ENCODE measurements at regions not wholly inside any gene's neighbourhood (a gene's known extent, or its start where the extent isn't known, plus 50 kb on each side); places are given as distances from the start of the nearest gene placed in this dataset.

- DNase-seq: no peak
- in situ Hi-C loops (cut with HindIII; ENCODE audit: low pct_ligation_motif_present, low pct_unique_long_range_greater_than_20kb, low sequenced_read_pairs): no loop called here
These were observed 392.1 kb downstream of the TDRD15 start for GRCh38 chr2:21515903-21516302.

- no peak for DNase-seq
- in situ Hi-C loops (cut with HindIII; ENCODE audit: low pct_ligation_motif_present, low pct_unique_long_range_greater_than_20kb, low sequenced_read_pairs): no loop called here
These were observed 395.6 kb downstream of the TDRD15 start for GRCh38 chr2:21519412-21519811.

- DNase-seq: no peak
- in situ Hi-C loops (cut with HindIII; ENCODE audit: low pct_ligation_motif_present, low pct_unique_long_range_greater_than_20kb, low sequenced_read_pairs): no loop called here
These were observed 396.1 kb downstream of the TDRD15 start for GRCh38 chr2:21519821-21520220.

- in situ Hi-C loops (cut with HindIII; ENCODE audit: low pct_ligation_motif_present, low pct_unique_long_range_greater_than_20kb, low sequenced_read_pairs): no loop called here
- no peak for DNase-seq
These were observed 412.1 kb downstream of the TDRD15 start for GRCh38 chr2:21535826-21536225.

- DNase-seq: no peak
- in situ Hi-C loops (cut with HindIII; ENCODE audit: low pct_ligation_motif_present, low pct_unique_long_range_greater_than_20kb, low sequenced_read_pairs): no loop called here
These were observed 415.9 kb downstream of the TDRD15 start for GRCh38 chr2:21539685-21540084.

- in situ Hi-C loops (cut with HindIII; ENCODE audit: low pct_ligation_motif_present, low pct_unique_long_range_greater_than_20kb, low sequenced_read_pairs): no loop called here
- DNase-seq: no peak
These were observed 419.9 kb downstream of the TDRD15 start for GRCh38 chr2:21543630-21544029.

- no peak for DNase-seq
- in situ Hi-C loops (cut with HindIII; ENCODE audit: low pct_ligation_motif_present, low pct_unique_long_range_greater_than_20kb, low sequenced_read_pairs): no loop called here
These were observed 420.6 kb downstream of the TDRD15 start for GRCh38 chr2:21544392-21544791.

GRCh38 chr2:21552981-21553380 is 429.2 kb downstream of the TDRD15 start:
- in situ Hi-C loops (cut with HindIII; ENCODE audit: low pct_ligation_motif_present, low pct_unique_long_range_greater_than_20kb, low sequenced_read_pairs): no loop called here
- no peak for DNase-seq

GRCh38 chr2:21559351-21559750 is 435.6 kb downstream of the TDRD15 start:
- in situ Hi-C loops (cut with HindIII; ENCODE audit: low pct_ligation_motif_present, low pct_unique_long_range_greater_than_20kb, low sequenced_read_pairs): no loop called here
- no peak for DNase-seq

- in situ Hi-C loops (cut with HindIII; ENCODE audit: low pct_ligation_motif_present, low pct_unique_long_range_greater_than_20kb, low sequenced_read_pairs): no loop called here
- no peak for DNase-seq
These were observed 438.2 kb downstream of the TDRD15 start for GRCh38 chr2:21561965-21562364.

- no peak for DNase-seq
These were observed 443.6 kb downstream of the TDRD15 start for GRCh38 chr2:21567395-21567794.

GRCh38 chr2:21571686-21572085 is 447.9 kb downstream of the TDRD15 start:
- no peak for DNase-seq
- in situ Hi-C loops (cut with HindIII; ENCODE audit: low pct_ligation_motif_present, low pct_unique_long_range_greater_than_20kb, low sequenced_read_pairs): no loop called here

More at GRCh38 chr2:21567395-21567794, 443.6 kb downstream of the TDRD15 start:
- in situ Hi-C loops (cut with HindIII; ENCODE audit: low pct_ligation_motif_present, low pct_unique_long_range_greater_than_20kb, low sequenced_read_pairs): no loop called here

- in situ Hi-C loops (cut with HindIII; ENCODE audit: low pct_ligation_motif_present, low pct_unique_long_range_greater_than_20kb, low sequenced_read_pairs): no loop called here
- DNase-seq: no peak
These were observed 456.6 kb downstream of the TDRD15 start for GRCh38 chr2:21580391-21580790.

GRCh38 chr2:21585881-21586280 is 462.1 kb downstream of the TDRD15 start:
- no peak for DNase-seq
- in situ Hi-C loops (cut with HindIII; ENCODE audit: low pct_ligation_motif_present, low pct_unique_long_range_greater_than_20kb, low sequenced_read_pairs): no loop called here

GRCh38 chr2:21590026-21590690 is 466.4 kb downstream of the TDRD15 start:
- in situ Hi-C loops (cut with HindIII; ENCODE audit: low pct_ligation_motif_present, low pct_unique_long_range_greater_than_20kb, low sequenced_read_pairs): no loop called here
- DNase-seq: no peak

- DNase-seq: no peak
- in situ Hi-C loops (cut with HindIII; ENCODE audit: low pct_ligation_motif_present, low pct_unique_long_range_greater_than_20kb, low sequenced_read_pairs): no loop called here
These were observed 468.2 kb downstream of the TDRD15 start for GRCh38 chr2:21591926-21592325.

- in situ Hi-C loops (cut with HindIII; ENCODE audit: low pct_ligation_motif_present, low pct_unique_long_range_greater_than_20kb, low sequenced_read_pairs): no loop called here
- no peak for DNase-seq
These were observed 475.6 kb downstream of the TDRD15 start for GRCh38 chr2:21599417-21599816.

- in situ Hi-C loops (cut with HindIII; ENCODE audit: low pct_ligation_motif_present, low pct_unique_long_range_greater_than_20kb, low sequenced_read_pairs): no loop called here
- no peak for DNase-seq
These were observed 479.0 kb downstream of the TDRD15 start for GRCh38 chr2:21602789-21603188.

- no peak for DNase-seq
- in situ Hi-C loops (cut with HindIII; ENCODE audit: low pct_ligation_motif_present, low pct_unique_long_range_greater_than_20kb, low sequenced_read_pairs): no loop called here
These were observed 483.8 kb downstream of the TDRD15 start for GRCh38 chr2:21607572-21607971.

- no peak for DNase-seq
- in situ Hi-C loops (cut with HindIII; ENCODE audit: low pct_ligation_motif_present, low pct_unique_long_range_greater_than_20kb, low sequenced_read_pairs): no loop called here
These were observed 486.5 kb downstream of the TDRD15 start for GRCh38 chr2:21610304-21610703.

Measured in ACHN (cell line).